Right lobe of liver (tissue), 4 donors: ENCODE measurements at regions not wholly inside any gene's neighbourhood (a gene's known extent, or its start where the extent isn't known, plus 50 kb on each side); places are given as distances from the start of the nearest gene placed in this dataset.

Experiments
- CTCF ChIP-seq, 4 donors: fragments of 200-600 bp in 3 of 4; fragments of 450-650 bp in 1 of 4; IDR thresholded peaks; one replicate each; pipeline versions ENCODE4 v1.5.1 to v1.8.0; 2016 to 2022; ENCODE audit warnings: antibody characterized with exemption in 4 of 4, mild to moderate bottlenecking in 2 of 4
- POLR2A ChIP-seq: fragments of 450-650 bp; IDR thresholded peaks from one replicate; pipeline ENCODE4 v1.6.1; 2017; ENCODE audit warnings: antibody characterized with exemption, mild to moderate bottlenecking
- donor health status: DM: no; HTN: no; CAD: no.
- donor health status: DM: no; HTN: no; CAD: no.
- donor health status: DM: no; HTN: yes; CAD: no.

DNA sequence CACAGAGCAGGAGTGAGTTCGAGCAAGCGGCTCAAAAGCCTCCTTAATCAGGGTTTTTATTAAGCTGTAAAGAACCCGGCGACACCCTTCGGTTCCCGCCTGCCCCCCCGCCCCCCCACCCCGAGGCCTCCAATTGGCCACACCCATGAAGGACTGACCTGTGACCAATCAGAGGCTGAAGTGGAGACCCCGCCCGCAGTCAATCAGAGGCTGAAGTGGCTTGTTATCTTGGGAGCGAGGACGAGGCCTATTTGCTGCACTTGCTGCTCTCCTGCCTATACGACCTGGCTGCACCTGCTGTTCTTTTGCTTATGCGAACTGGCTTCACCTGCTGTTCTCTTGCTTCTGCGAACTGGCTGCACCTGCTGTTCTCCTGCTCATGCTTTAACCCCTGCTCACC is 844.9 kb downstream of the OLFM4 start:
- no peak for TF ChIP-seq CTCF (IDR thresholded peaks at IDR 0.05)
- no peak for TF ChIP-seq POLR2A
